ENCODE measurements at regions not wholly inside any gene's neighbourhood (a gene's known extent, or its start where the extent isn't known, plus 50 kb on each side); places are given as distances from the start of the nearest gene placed in this dataset. TPM values are rescaled to one million over a fixed set of nuclear protein-coding genes. Genes with fewer than 3 reads are reported as not detected.

Small RNA genes lying in the stretch of these regions (small RNA-seq; reads per million reads assigned to genes)
- gene RF00019: not detected
- gene RNU1-119P: not detected
